Right lobe of liver (tissue), 6 donors: ENCODE measurements at regions not wholly inside any gene's neighbourhood (a gene's known extent, or its start where the extent isn't known, plus 50 kb on each side); places are given as distances from the start of the nearest gene placed in this dataset.

Experiments
- ATAC-seq, 4 donors: fragments of 200-7000 bp; cut with Tn5 transposase; one replicate each; pipeline ENCODE4 v1.9.1; 2020; ENCODE audit warnings: mild to moderate bottlenecking in 4 of 4, moderate library complexity in 4 of 4
- DNase-seq, 3 donors: peaks; one replicate each; pipeline ENCODE4 v3.0.0-alpha.2; 2020
- H3K27ac ChIP-seq, 3 donors: fragments of 200-600 bp; one replicate each; pipeline ENCODE4 v1.8.0; 2022
- H3K27me3 ChIP-seq, 2 donors: fragments of 200-600 bp; one replicate each; pipeline ENCODE4 v1.8.0; 2022
- H3K36me3 ChIP-seq, 4 donors: fragments of 200-600 bp; sonication (generic) in 1 of 4; one replicate each; pipeline versions ENCODE4 v1.5.1 to v1.8.0; 2017 to 2022; ENCODE audit warnings: control low read depth in 1 of 4
- H3K4me1 ChIP-seq, 4 donors: fragments of 200-600 bp; sonication (generic) in 1 of 4; one replicate each; pipeline versions ENCODE4 v1.5.1 to v1.8.0; 2017 to 2022; ENCODE audit warnings: control low read depth in 1 of 4
- H3K4me3 ChIP-seq, 3 donors: fragments of 200-600 bp; one replicate each; pipeline ENCODE4 v1.8.0; 2022
- H3K9me3 ChIP-seq, 4 donors: fragments of 200-600 bp; sonication (generic) in 1 of 4; one replicate each; pipeline versions ENCODE4 v1.5.1 to v1.8.0; 2017 to 2022; ENCODE audit warnings: control low read depth in 1 of 4
- POLR2A ChIP-seq: fragments of 450-650 bp; IDR thresholded peaks from one replicate; pipeline ENCODE4 v1.6.1; 2017; ENCODE audit warnings: antibody characterized with exemption, mild to moderate bottlenecking
- WGBS: methylation state at CpG from one replicate; pipeline ENCODE4 v1.1.6; 2018; ENCODE audit warnings: low coverage, low lambda C conversion rate; ENCODE audit not compliant: insufficient coverage; ENCODE audit errors: missing lambda C conversion rate; 5-methylcytosine and 5-hydroxymethylcytosine counted together
- intact Hi-C, 2 donors: fragments of 100-400 bp; cut with DNase I; formaldehyde crosslinking; loops; one replicate each; pipeline versions ENCODE4 v1.11.2 to v1.14.1; 2022
- TF ChIP-seq, protein P1 (sequence below), 4 donors: fragments of 200-600 bp in 3 of 4; fragments of 450-650 bp in 1 of 4; IDR thresholded peaks; one replicate each; pipeline versions ENCODE4 v1.5.1 to v1.8.0; 2016 to 2022; ENCODE audit warnings: antibody characterized with exemption in 4 of 4, mild to moderate bottlenecking in 2 of 4
- donor health status: DM: no; HTN: yes; CAD: no.
- donor health status: DM: no; HTN: no; CAD: no.
- donor health status: DM: no; HTN: no; CAD: no.
- donor health status: DM: no; HTN: yes; CAD: no.
- donor health status: DM: no; HTN: yes; CAD: no.

- 75% methylated on average over 1 of the region's 1 CpG for WGBS
- Histone ChIP-seq H3K27me3 (no peaks in the 10 kb centered on the region), H3K9me3 (no peaks in the 10 kb centered on the region), H3K36me3 (no peaks in the 10 kb centered on the region), H3K27ac (no peak overlapping the region), H3K4me1 (no peaks in the 10 kb centered on the region), H3K4me3 (no peak overlapping the region)
- no peak for ATAC-seq
- DNase-seq: no peak
- TF ChIP-seq POLR2A: no peak
- TF ChIP-seq, protein P1, sequence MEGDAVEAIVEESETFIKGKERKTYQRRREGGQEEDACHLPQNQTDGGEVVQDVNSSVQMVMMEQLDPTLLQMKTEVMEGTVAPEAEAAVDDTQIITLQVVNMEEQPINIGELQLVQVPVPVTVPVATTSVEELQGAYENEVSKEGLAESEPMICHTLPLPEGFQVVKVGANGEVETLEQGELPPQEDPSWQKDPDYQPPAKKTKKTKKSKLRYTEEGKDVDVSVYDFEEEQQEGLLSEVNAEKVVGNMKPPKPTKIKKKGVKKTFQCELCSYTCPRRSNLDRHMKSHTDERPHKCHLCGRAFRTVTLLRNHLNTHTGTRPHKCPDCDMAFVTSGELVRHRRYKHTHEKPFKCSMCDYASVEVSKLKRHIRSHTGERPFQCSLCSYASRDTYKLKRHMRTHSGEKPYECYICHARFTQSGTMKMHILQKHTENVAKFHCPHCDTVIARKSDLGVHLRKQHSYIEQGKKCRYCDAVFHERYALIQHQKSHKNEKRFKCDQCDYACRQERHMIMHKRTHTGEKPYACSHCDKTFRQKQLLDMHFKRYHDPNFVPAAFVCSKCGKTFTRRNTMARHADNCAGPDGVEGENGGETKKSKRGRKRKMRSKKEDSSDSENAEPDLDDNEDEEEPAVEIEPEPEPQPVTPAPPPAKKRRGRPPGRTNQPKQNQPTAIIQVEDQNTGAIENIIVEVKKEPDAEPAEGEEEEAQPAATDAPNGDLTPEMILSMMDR (IDR thresholded peaks at IDR 0.05): no peak
- intact Hi-C loops: no loop called here
Observed at GRCh38 chr13:34349091-34349722, 531.3 kb downstream of the RFC3 start.

DNA sequence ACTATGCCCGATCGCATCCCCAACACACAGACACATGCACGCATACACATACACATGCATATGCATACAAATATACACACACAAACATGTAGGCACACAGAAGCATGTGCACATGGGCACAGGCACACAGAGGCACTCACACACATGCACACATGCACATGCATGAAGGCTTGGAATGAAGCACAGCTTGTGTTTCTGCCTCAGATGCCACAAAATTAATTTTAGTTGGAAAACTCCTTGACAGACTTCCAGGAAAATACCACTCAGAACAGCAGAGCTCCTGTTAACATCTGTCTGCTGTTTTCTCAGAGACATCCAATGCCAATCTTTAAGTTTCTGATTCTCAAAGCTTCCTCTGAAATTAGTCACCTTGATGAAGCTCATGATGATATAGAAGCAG, 532.7 kb downstream of the RFC3 start:
- Histone ChIP-seq H3K27ac (no peak overlapping the region), H3K4me1 (no peaks in the 10 kb centered on the region), H3K27me3 (no peaks in the 10 kb centered on the region), H3K9me3 (no peaks in the 10 kb centered on the region), H3K4me3 (no peak overlapping the region), H3K36me3 (no peaks in the 10 kb centered on the region)
- TF ChIP-seq, protein P1 (IDR thresholded peaks at IDR 0.05): no peak
- TF ChIP-seq POLR2A: no peak
- DNase-seq (no peak), ATAC-seq (no peak)
- intact Hi-C loops: no loop called here
- 89% methylated on average over 3 of the region's 3 CpGs for whole genome bisulfite sequencing

- Histone ChIP-seq H3K4me1 (no peaks in the 10 kb centered on the region), H3K27ac (no peak overlapping the region), H3K9me3 (no peaks in the 10 kb centered on the region), H3K36me3 (no peaks in the 10 kb centered on the region), H3K27me3 (no peaks in the 10 kb centered on the region), H3K4me3 (no peak overlapping the region)
- TF ChIP-seq POLR2A: no peak
- TF ChIP-seq, protein P1 (IDR thresholded peaks at IDR 0.05): no peak
- ATAC-seq (no peak), DNase-seq (no peak)
- WGBS: 62% methylated on average over 3 of the region's 3 CpGs
- intact Hi-C loops: no loop called here
Observed at GRCh38 chr13:34351134-34351533, 533.2 kb downstream of the RFC3 start.

- no peak for TF ChIP-seq POLR2A
- TF ChIP-seq, protein P1 (IDR thresholded peaks at IDR 0.05): no peak
- no peaks in the 10 kb centered on the region for H3K36me3 ChIP-seq
- WGBS: 59% methylated on average over 4 of the region's 4 CpGs
- ATAC-seq (no peak), DNase-seq (no peak)
- H3K4me1 ChIP-seq: no peaks in the 10 kb centered on the region
- no peak overlapping the region for H3K27ac ChIP-seq
- H3K4me3 ChIP-seq: no peak overlapping the region
- no peaks in the 10 kb centered on the region for H3K27me3 ChIP-seq
- intact Hi-C loops: no loop called here
- no peaks in the 10 kb centered on the region for H3K9me3 ChIP-seq
Observed at GRCh38 chr13:34352958-34353357, 535.0 kb downstream of the RFC3 start.
